ENCODE measurements at regions not wholly inside any gene's neighbourhood (a gene's known extent, or its start where the extent isn't known, plus 50 kb on each side); places are given as distances from the start of the nearest gene placed in this dataset.

- TF ChIP-seq GATA2 (IDR thresholded peaks at IDR 0.05; ENCODE audit: low read depth, low read length), result no peak
- no peak for TF ChIP-seq GATA3 (IDR thresholded peaks at IDR 0.05; ENCODE audit: low read depth, low read length)
Observed at GRCh38 chr11:33618956-33619355, 81.7 kb downstream of the C11orf91 start.
